Keratinocyte (primary cell): ENCODE measurements at regions not wholly inside any gene's neighbourhood (a gene's known extent, or its start where the extent isn't known, plus 50 kb on each side); places are given as distances from the start of the nearest gene placed in this dataset.

ENCODE experiments used
- EZH2 ChIP-seq: IDR thresholded peaks from one replicate; pipeline ENCODE4 v1.6.1; 2012; ENCODE audit warnings: inconsistent platforms, mild to moderate bottlenecking, low read length, moderate library complexity
- TF ChIP-seq, protein P1 (sequence below), 3 experiments: IDR thresholded peaks in 1 of 3; conservative IDR thresholded peaks in 1 of 3; optimal IDR thresholded peaks in 1 of 3; 2 replicates in 2 of 3; 3 replicates in 1 of 3; pipeline versions ENCODE3 to v1.5.1; 2011; ENCODE audit warnings: low read length in 3 of 3, mild to moderate bottlenecking in 3 of 3, moderate library complexity in 2 of 3, control low read depth in 1 of 3, inconsistent platforms in 1 of 3; ENCODE audit not compliant: insufficient read depth in 2 of 3; ENCODE audit errors: extremely low read depth in 1 of 3

DNA sequence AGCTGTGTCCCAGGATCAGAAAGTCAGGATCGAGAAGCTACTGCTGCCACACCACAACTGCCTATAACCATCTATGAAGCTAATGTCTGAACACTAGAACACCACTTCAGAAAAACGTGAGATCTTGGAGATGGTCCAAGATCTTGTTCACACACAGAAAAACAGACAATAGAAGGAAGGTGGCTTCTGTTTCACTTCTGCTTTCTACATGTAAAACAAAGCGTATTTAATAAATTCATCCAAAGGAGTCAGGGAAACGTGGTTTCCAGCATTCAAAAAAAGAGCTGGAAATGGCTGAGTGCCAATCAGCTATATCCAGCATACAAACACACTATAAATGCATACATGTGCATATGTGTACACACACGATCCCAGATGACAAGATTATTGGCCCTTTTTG, 70.2 kb upstream of the CCDC71L start:
- TF ChIP-seq, protein P1, sequence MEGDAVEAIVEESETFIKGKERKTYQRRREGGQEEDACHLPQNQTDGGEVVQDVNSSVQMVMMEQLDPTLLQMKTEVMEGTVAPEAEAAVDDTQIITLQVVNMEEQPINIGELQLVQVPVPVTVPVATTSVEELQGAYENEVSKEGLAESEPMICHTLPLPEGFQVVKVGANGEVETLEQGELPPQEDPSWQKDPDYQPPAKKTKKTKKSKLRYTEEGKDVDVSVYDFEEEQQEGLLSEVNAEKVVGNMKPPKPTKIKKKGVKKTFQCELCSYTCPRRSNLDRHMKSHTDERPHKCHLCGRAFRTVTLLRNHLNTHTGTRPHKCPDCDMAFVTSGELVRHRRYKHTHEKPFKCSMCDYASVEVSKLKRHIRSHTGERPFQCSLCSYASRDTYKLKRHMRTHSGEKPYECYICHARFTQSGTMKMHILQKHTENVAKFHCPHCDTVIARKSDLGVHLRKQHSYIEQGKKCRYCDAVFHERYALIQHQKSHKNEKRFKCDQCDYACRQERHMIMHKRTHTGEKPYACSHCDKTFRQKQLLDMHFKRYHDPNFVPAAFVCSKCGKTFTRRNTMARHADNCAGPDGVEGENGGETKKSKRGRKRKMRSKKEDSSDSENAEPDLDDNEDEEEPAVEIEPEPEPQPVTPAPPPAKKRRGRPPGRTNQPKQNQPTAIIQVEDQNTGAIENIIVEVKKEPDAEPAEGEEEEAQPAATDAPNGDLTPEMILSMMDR (optimal IDR thresholded peaks at IDR 0.05 in 1 of 3, IDR thresholded peaks at IDR 0.05 in 1 of 3, conservative IDR thresholded peaks at IDR 0.05 in 1 of 3; ENCODE audit: extremely low read depth in 1 of 3, insufficient read depth in 2 of 3, low read length in 3 of 3): no peak
- no peak for TF ChIP-seq EZH2
